Midbrain (tissue), 1 donor: ENCODE measurements at regions not wholly inside any gene's neighbourhood (a gene's known extent, or its start where the extent isn't known, plus 50 kb on each side); places are given as distances from the start of the nearest gene placed in this dataset.

Experiments
- DNase-seq: peaks from one replicate; lab custom pipeline; 2025; lab: John Stamatoyannopoulos, UW

- no peak for DNase-seq
These were observed 136.3 kb upstream of the ACTBL2 start for GRCh38 chr5:57618767-57619381.

GRCh38 chr5:57613741-57614140 lies 131.1 kb upstream of the ACTBL2 start:
- DNase-seq: no peak

- no peak for DNase-seq
These were observed 128.6 kb upstream of the ACTBL2 start for GRCh38 chr5:57611177-57611576.

GRCh38 chr5:57608542-57608941 lies 125.9 kb upstream of the ACTBL2 start:
- DNase-seq: no peak

- no peak for DNase-seq
These were observed 119.4 kb upstream of the ACTBL2 start for GRCh38 chr5:57601996-57602395.

GRCh38 chr5:57600321-57600720 lies 117.7 kb upstream of the ACTBL2 start:
- DNase-seq: no peak

GRCh38 chr5:57598756-57599155 lies 116.1 kb upstream of the ACTBL2 start:
- no peak for DNase-seq

GRCh38 chr5:57598097-57598496 lies 115.5 kb upstream of the ACTBL2 start:
- DNase-seq: no peak

- DNase-seq: no peak
These were observed 112.9 kb upstream of the ACTBL2 start for GRCh38 chr5:57595523-57595991.

GRCh38 chr5:57594436-57594835 lies 111.8 kb upstream of the ACTBL2 start:
- no peak for DNase-seq

GRCh38 chr5:57592236-57592635 lies 109.6 kb upstream of the ACTBL2 start:
- DNase-seq: no peak

- DNase-seq: no peak
These were observed 104.0 kb upstream of the ACTBL2 start for GRCh38 chr5:57586649-57587048.

GRCh38 chr5:57582578-57583070 lies 100.0 kb upstream of the ACTBL2 start:
- DNase-seq: no peak

GRCh38 chr5:57581772-57582171 lies 99.2 kb upstream of the ACTBL2 start:
- DNase-seq: no peak

- no peak for DNase-seq
These were observed 98.6 kb upstream of the ACTBL2 start for GRCh38 chr5:57581222-57581621.

- no peak for DNase-seq
These were observed 95.0 kb upstream of the ACTBL2 start for GRCh38 chr5:57577432-57578175.

GRCh38 chr5:57576317-57576716 lies 93.7 kb upstream of the ACTBL2 start:
- no peak for DNase-seq

GRCh38 chr5:57575839-57576238 lies 93.2 kb upstream of the ACTBL2 start:
- DNase-seq: no peak

- DNase-seq: no peak
These were observed 89.8 kb upstream of the ACTBL2 start for GRCh38 chr5:57572461-57572860.

- DNase-seq: no peak
These were observed 87.0 kb upstream of the ACTBL2 start for GRCh38 chr5:57569601-57570000.

- DNase-seq: no peak
These were observed 85.5 kb upstream of the ACTBL2 start for GRCh38 chr5:57568136-57568535.

- DNase-seq: no peak
These were observed 84.3 kb upstream of the ACTBL2 start for GRCh38 chr5:57566914-57567313.

GRCh38 chr5:57561231-57561842 lies 78.7 kb upstream of the ACTBL2 start:
- DNase-seq: no peak
